ENCODE measurements at regions not wholly inside any gene's neighbourhood (a gene's known extent, or its start where the extent isn't known, plus 50 kb on each side); places are given as distances from the start of the nearest gene placed in this dataset.

GRCh38 chr17:6011206-6011605 is 59.0 kb upstream of the WSCD1 start:
- no peak for TF ChIP-seq CTCF (IDR thresholded peaks at IDR 0.05; ENCODE audit: low read depth, low read length)
- TF ChIP-seq EZH2phosphoT487 (IDR thresholded peaks at IDR 0.05; ENCODE audit: low read depth) = no peak
